ENCODE measurements at regions not wholly inside any gene's neighbourhood (a gene's known extent, or its start where the extent isn't known, plus 50 kb on each side); places are given as distances from the start of the nearest gene placed in this dataset.
"Not testable (repeated sequence)": the region's sequence is repeated elsewhere in the genome, so short reads cannot be mapped to it uniquely, and the experiment has no call there.

GRCh38 chr9:67066140-67066539 lies 73.8 kb upstream of the SPATA31A3 start:
- DNase-seq (ENCODE audit: low read depth, low spot score); dilution Hi-C loops (cut with MboI; ENCODE audit: extremely low pct_ligation_motif_present, low sequenced_read_pairs); H3K9me1 ChIP-seq (ENCODE audit: control insufficient read depth, extremely low read depth, insufficient read depth, low read length); H4K20me1 ChIP-seq (ENCODE audit: control insufficient read depth, extremely low read depth, insufficient read depth, low read length); H3K27ac ChIP-seq (ENCODE audit: control insufficient read depth, insufficient read depth, low read length); H3K9ac ChIP-seq (ENCODE audit: control insufficient read depth, extremely low read depth, insufficient read depth, low read length); FAIRE-seq; H3K79me2 ChIP-seq (ENCODE audit: control insufficient read depth, insufficient read depth, low read length); H3K27me3 ChIP-seq (ENCODE audit: control insufficient read depth, extremely low read depth, insufficient read depth, low read length); H3K4me2 ChIP-seq (ENCODE audit: control insufficient read depth, extremely low read depth, insufficient read depth, low read depth, low read length); H3K4me1 ChIP-seq (ENCODE audit: control insufficient read depth, extremely low read depth, insufficient read depth, low read length); H3K9me3 ChIP-seq (ENCODE audit: control insufficient read depth, low read depth, low read length); H2AFZ ChIP-seq (ENCODE audit: control insufficient read depth, low read length); H3K36me3 ChIP-seq (ENCODE audit: control insufficient read depth in 2 of 2, extremely low read depth in 1 of 2, insufficient read depth in 2 of 2, low read length in 2 of 2); H3K4me3 ChIP-seq (ENCODE audit: control insufficient read depth in 2 of 3, extremely low read depth in 1 of 3, insufficient read depth in 2 of 3, low read depth in 1 of 3, low read length in 3 of 3): not testable (repeated sequence)

- FAIRE-seq; H3K4me2 ChIP-seq (ENCODE audit: control insufficient read depth, extremely low read depth, insufficient read depth, low read depth, low read length); H3K27me3 ChIP-seq (ENCODE audit: control insufficient read depth, extremely low read depth, insufficient read depth, low read length); H3K79me2 ChIP-seq (ENCODE audit: control insufficient read depth, insufficient read depth, low read length); H3K36me3 ChIP-seq (ENCODE audit: control insufficient read depth in 2 of 2, extremely low read depth in 1 of 2, insufficient read depth in 2 of 2, low read length in 2 of 2); H3K4me1 ChIP-seq (ENCODE audit: control insufficient read depth, extremely low read depth, insufficient read depth, low read length); H3K27ac ChIP-seq (ENCODE audit: control insufficient read depth, insufficient read depth, low read length); H4K20me1 ChIP-seq (ENCODE audit: control insufficient read depth, extremely low read depth, insufficient read depth, low read length); dilution Hi-C loops (cut with MboI; ENCODE audit: extremely low pct_ligation_motif_present, low sequenced_read_pairs); H3K9me1 ChIP-seq (ENCODE audit: control insufficient read depth, extremely low read depth, insufficient read depth, low read length); H3K9me3 ChIP-seq (ENCODE audit: control insufficient read depth, low read depth, low read length); DNase-seq (ENCODE audit: low read depth, low spot score): not testable (repeated sequence)
- H3K9ac ChIP-seq (ENCODE audit: control insufficient read depth, extremely low read depth, insufficient read depth, low read length) = peak overlapping the region; percentile 44
- H2AFZ ChIP-seq (ENCODE audit: control insufficient read depth, low read length) = peak overlapping the region; percentile 33
- peak overlapping the region in 1 of 3 experiments; percentile 31 for H3K4me3 ChIP-seq (ENCODE audit: control insufficient read depth in 2 of 3, extremely low read depth in 1 of 3, insufficient read depth in 2 of 3, low read depth in 1 of 3, low read length in 3 of 3)
These were observed 66.8 kb upstream of the SPATA31A3 start for GRCh38 chr9:67058898-67059715.

Small RNA genes lying in the stretch of these regions (small RNA-seq; reads per million reads assigned to genes)
- gene RN7SL422P (ENCODE audit: insufficient read length in 3 of 3, low read depth in 3 of 3, low replicate concordance in 1 of 3) = 0 reads per million in 3 experiments
